Renal cortical epithelial cell (primary cell): ENCODE measurements at regions not wholly inside any gene's neighbourhood (a gene's known extent, or its start where the extent isn't known, plus 50 kb on each side); places are given as distances from the start of the nearest gene placed in this dataset.
"Not testable (repeated sequence)": the region's sequence is repeated elsewhere in the genome, so short reads cannot be mapped to it uniquely, and the experiment has no call there.

Experiments used
- DNase-seq: peaks from one replicate; pipeline ENCODE4 v3.0.0-alpha.2; 2011; ENCODE audit warnings: low read depth

- DNase-seq, result no peak
These were observed 131.0 kb upstream of the LMNTD1 start for GRCh38 chr12:25684070-25684469.

GRCh38 chr12:25686351-25686750, 133.3 kb upstream of the LMNTD1 start:
- DNase-seq, result no peak

- DNase-seq, result no peak
These were observed 134.1 kb upstream of the LMNTD1 start for GRCh38 chr12:25687226-25687625.

- not testable (repeated sequence) for DNase-seq
These were observed 135.8 kb upstream of the LMNTD1 start for GRCh38 chr12:25688851-25689250.

- peak; percentile 47 for DNase-seq
These were observed 137.0 kb upstream of the LMNTD1 start for GRCh38 chr12:25689996-25690501.

- DNase-seq, result no peak
These were observed 138.1 kb upstream of the LMNTD1 start for GRCh38 chr12:25690996-25691864.

GRCh38 chr12:25691865-25692114, 138.7 kb upstream of the LMNTD1 start:
- DNase-seq, result no peak

GRCh38 chr12:25692115-25693035, 139.3 kb upstream of the LMNTD1 start:
- DNase-seq, result no peak

GRCh38 chr12:25694072-25694471, 141.0 kb upstream of the LMNTD1 start:
- DNase-seq, result no peak

GRCh38 chr12:25695574-25695973, 142.5 kb upstream of the LMNTD1 start:
- DNase-seq, result no peak

GRCh38 chr12:25698772-25699171, 145.7 kb upstream of the LMNTD1 start:
- DNase-seq, result no peak

GRCh38 chr12:25699454-25699853, 146.4 kb upstream of the LMNTD1 start:
- DNase-seq, result no peak

GRCh38 chr12:25701290-25701689, 148.2 kb upstream of the LMNTD1 start:
- DNase-seq, result peak; percentile 63

- DNase-seq, result no peak
These were observed 149.5 kb upstream of the LMNTD1 start for GRCh38 chr12:25702553-25702952.

- no peak for DNase-seq
These were observed 152.2 kb upstream of the LMNTD1 start for GRCh38 chr12:25705261-25705660.

- DNase-seq, result not testable (repeated sequence)
These were observed 153.6 kb upstream of the LMNTD1 start for GRCh38 chr12:25706646-25707045.

GRCh38 chr12:25707056-25707455, 154.0 kb upstream of the LMNTD1 start:
- no peak for DNase-seq

- DNase-seq, result no peak
These were observed 155.6 kb upstream of the LMNTD1 start for GRCh38 chr12:25708661-25709060.

- no peak for DNase-seq
These were observed 157.0 kb upstream of the LMNTD1 start for GRCh38 chr12:25710128-25710527.

- DNase-seq, result peak; percentile 70
These were observed 158.0 kb upstream of the LMNTD1 start for GRCh38 chr12:25710938-25711605.

- no peak for DNase-seq
These were observed 159.1 kb upstream of the LMNTD1 start for GRCh38 chr12:25712169-25712568.

- no peak for DNase-seq
These were observed 160.2 kb upstream of the LMNTD1 start for GRCh38 chr12:25713264-25713663.
